ENCODE measurements at regions not wholly inside any gene's neighbourhood (a gene's known extent, or its start where the extent isn't known, plus 50 kb on each side); places are given as distances from the start of the nearest gene placed in this dataset.

GRCh38 chr3:162960269-162960668 lies 1463.7 kb downstream of the OTOL1 start:
- TF ChIP-seq CTCF (conservative IDR thresholded peaks at IDR 0.05; ENCODE audit: low read depth, low read length) (no peak), EZH2 (IDR thresholded peaks at IDR 0.05; ENCODE audit: low read length, unreplicated experiment) (no peak), EZH2phosphoT487 (IDR thresholded peaks at IDR 0.05; ENCODE audit: borderline replicate concordance, low read length) (no peak)
